ENCODE measurements at regions not wholly inside any gene's neighbourhood (a gene's known extent, or its start where the extent isn't known, plus 50 kb on each side); places are given as distances from the start of the nearest gene placed in this dataset.

- no peak for DNase-seq
Observed at GRCh38 chr2:234763002-234763873, 188.6 kb upstream of the SH3BP4 start.

GRCh38 chr2:234761910-234762309 lies 189.9 kb upstream of the SH3BP4 start:
- DNase-seq = no peak

DNA sequence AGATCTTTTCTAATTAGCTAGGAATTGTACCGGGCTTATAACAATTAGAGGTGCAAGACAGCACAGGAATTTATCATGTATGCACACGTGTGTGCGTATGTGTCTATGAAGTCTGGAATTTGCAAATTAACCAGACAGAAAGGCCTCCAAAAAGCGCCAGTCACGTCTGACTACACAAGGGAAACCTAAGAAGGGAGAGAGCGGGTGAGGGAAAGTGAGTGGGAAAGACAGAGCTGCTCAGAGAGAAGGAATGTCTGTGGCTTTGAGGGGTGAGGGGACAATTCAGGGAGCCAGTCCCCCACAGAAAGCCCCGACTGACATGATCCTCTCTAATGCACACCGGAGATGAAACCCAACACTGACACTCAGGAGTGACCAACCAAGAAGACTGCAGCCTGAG lies 197.7 kb upstream of the SH3BP4 start:
- no peak for DNase-seq

DNA sequence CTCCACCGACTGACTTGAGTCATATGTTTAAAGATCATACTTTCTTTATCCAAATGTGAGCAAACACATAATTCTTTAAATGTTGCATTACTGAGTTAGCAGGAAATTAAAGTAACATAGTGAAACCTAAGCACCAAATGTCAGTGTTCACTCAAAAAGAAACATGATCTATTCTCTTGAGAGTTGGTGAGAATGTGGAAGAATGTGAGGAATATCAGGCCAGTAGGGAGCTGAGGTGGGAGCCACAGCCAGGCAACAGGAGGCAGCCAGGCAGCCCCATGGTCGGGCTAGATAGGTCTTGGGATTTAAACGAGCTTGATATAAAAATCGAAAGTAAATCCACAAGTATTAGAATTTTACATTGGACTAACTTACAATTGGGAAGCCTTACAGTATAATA lies 198.1 kb upstream of the SH3BP4 start:
- no peak for DNase-seq

DNA sequence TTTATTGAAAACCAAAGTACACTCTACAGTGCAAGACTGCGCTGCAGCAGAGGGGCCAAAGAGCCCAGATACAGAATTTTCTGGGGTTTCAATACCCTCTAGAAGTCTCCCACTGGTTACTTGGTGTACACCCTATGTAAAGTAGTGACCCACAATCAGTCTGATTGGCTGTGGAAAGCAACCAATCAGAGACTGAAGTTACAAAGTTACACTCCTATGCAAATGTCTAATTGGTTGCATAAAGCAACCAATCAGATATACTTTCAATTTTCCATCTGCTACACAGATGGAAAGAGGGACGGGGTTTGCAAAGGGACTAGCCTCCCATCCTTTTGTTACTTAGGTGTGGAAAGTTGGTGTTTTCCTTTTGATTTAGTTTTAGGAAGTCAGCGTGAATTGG lies 198.9 kb upstream of the SH3BP4 start:
- DNase-seq = no peak

DNA sequence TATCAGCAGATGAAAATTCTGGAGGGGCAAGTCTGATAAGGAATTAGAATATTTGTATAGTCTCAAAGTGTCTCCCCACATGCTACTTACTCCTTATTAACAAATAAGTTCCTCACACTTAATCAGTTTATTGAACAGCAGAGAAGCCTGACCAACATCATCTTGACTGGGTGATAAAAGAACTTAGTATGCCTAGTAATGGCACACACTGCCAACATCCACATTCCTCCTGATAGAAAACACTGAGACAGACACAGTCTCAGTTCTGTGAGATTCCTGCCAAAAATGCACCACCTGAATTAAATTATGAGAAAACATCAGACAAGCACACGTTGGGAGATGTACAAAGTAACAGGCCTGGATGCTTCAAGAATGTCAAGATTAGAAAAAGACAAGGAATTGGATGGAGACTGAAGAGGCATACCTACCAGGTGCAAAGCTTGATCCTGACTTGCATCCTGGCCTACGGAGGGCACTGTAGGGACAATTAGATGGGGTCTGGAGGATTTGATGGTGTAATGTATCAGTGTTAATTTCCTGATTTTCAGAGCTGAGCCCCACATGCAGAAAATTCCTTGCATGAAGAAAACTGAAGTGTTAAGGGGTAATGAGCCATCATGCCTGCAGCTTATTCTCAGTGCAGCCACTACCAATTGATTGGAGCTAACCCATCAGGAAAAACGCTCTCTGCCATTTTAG lies 200.4 kb upstream of the SH3BP4 start:
- no peak for DNase-seq

DNA sequence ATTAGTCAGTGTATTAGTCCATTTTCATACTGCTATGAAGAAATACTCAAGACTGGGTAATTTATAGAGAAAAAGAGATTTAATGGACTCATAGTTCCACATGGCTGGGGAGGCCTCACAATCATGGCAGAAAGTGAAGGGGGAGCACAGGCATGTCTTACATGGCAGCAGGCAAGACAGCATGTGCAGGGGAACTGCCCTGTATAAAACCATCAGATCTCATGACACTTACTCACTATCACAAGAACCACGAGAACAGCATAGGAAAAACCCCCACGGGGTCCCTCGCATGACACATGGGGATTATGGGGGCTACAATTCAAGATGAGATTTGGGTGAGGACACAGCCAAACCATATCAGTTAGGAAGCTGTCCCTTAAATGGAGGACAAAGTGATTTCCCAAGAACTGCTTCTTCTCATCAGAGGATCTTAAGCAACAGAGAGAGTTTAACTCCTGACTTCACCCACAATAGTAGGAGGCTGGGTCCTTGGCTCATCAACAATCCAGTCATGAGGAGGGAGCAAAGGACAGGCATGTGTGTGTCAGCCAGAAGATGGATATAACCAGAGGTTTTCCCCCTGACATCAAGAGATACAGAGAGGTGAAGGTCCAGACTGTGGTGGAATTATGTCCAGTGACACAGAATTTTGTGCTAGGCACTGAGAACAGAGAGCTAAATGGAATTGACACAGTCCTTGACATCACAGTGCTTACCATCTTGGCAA lies 203.8 kb upstream of the SH3BP4 start:
- DNase-seq = no peak

GRCh38 chr2:234747032-234747431 lies 204.8 kb upstream of the SH3BP4 start:
- DNase-seq = no peak

- DNase-seq = no peak
Observed at GRCh38 chr2:234745347-234745746, 206.5 kb upstream of the SH3BP4 start.

GRCh38 chr2:234741976-234742375 lies 209.8 kb upstream of the SH3BP4 start:
- DNase-seq = no peak

- DNase-seq = no peak
Observed at GRCh38 chr2:234739061-234739460, 212.8 kb upstream of the SH3BP4 start.

DNA sequence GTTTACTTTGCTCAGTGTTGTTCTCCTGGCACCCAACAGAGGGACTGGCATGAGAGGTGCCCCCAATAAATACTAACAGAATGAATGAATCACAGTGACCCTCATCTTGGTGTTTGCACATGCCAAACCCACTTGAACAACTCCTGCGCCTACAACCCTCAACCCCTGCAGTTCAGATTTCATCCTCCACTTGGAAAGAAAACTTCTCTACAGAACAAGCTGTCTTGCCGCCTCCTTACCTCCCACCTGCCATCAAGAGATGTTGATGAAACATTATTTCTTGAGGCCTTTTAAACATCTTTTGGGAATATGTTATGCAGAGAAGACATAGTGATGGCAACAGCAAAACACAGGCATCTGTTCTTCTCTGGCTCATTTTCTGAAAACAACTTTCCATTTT lies 216.0 kb upstream of the SH3BP4 start:
- no peak for DNase-seq

- DNase-seq = no peak
Observed at GRCh38 chr2:234733795-234734600, 217.8 kb upstream of the SH3BP4 start.

- DNase-seq = no peak
Observed at GRCh38 chr2:234733093-234733489, 218.7 kb upstream of the SH3BP4 start.

GRCh38 chr2:234732404-234733092 lies 219.3 kb upstream of the SH3BP4 start:
- DNase-seq = no peak

DNA sequence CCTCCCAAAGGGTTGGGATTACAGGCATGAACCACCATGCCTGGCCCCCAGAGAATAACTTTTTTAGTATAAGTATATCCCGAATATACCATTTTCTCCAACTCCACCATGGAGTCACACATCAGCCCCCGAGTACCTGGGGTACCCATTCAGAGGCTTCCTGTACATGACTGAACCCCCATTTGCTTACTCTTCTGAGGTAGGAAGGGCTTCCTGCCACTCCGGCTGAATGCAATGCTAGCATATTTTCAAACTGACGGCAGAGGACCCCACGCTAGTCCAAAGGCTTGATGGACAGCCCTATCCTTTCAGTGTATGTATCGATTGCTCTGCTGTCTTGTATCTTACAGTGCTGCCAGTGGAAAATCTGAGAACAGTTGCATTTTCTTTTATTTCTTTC lies 220.6 kb upstream of the SH3BP4 start:
- DNase-seq = no peak

GRCh38 chr2:234730066-234730640 lies 221.7 kb upstream of the SH3BP4 start:
- no peak for DNase-seq

DNA sequence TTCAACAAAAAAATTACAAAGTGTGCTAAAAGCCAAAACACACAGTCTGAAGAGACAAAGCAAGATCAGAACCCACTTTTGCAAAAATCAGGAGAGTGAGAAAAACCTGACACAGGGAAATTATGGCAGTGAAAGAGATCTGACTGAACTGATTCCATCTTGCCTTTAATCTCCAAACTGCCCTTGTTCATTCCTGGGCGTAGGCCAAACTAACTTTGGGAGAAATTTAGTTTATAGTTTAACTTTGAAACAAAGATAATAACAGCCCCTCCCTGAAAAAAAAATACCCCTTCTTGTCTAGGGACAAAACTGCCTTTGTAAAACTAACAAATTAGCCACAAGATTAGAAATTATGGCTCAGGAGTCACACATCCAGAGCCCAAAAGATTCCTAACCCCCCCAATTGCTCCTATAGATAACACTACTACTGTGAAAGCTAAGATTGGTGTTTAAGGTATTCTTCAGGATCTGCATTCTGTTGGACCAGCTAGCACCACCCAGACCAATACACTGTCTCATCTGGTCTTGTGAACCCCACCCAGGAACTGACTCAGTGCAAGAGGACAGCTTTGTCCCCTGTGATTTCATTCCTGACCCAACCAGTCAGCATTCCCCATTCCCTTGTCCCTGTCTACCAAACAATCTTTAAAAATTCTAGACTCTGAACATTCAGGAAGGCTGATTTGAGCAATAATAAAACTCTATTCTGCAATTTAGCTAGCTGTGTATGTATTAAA lies 226.1 kb upstream of the SH3BP4 start:
- DNase-seq = no peak

DNA sequence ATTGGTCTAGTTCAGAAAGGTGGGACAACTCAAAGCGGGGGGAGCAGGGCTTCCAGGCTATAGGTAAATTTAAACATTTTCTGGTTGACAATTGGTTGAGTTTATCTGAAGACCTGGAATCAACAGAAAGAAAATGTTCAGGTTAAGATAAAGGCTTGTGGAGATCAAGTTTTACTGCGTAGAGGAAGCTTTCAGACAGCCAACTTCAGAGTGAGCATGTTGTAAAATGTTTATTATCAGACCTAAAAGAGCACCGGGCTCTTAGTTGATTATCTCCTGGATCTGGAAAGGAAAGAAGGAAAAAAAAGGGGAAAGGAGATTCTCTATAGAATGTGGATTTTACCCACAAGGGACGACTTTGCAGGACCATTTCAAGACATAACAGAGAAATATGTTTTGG lies 227.0 kb upstream of the SH3BP4 start:
- no peak for DNase-seq

- DNase-seq = no peak
Observed at GRCh38 chr2:234723400-234723799, 226.5 kb upstream of the ARL4C start.

DNA sequence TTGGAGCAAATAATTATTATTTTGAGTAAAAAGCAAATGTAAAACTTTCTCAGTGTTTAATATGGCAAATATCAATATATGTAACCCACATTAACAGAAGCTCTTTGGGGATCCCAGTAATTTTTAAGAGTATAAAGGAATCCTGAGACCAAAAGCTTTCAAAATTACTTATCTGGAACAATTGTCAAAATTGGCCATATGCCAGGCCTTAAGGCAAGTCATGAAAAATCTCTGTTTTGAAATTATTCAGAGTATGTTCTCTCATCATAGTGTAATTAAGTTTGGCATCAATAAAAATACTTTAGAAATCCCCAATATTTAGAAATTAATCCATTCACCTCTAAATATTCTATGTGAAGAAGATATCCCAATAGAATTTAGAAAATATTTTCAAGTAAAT lies 225.3 kb upstream of the ARL4C start:
- no peak for DNase-seq
